Epithelial cell of prostate (primary cell): ENCODE measurements at regions not wholly inside any gene's neighbourhood (a gene's known extent, or its start where the extent isn't known, plus 50 kb on each side); places are given as distances from the start of the nearest gene placed in this dataset.

Experiments used
- DNase-seq: peaks from one replicate; pipeline ENCODE4 v3.0.0-alpha.2; 2011; ENCODE audit warnings: low read depth, low spot score
- H3K27ac ChIP-seq: fragments of 450-650 bp; 2 replicates; pipeline ENCODE4 v1.5.1; 2017; ENCODE audit warnings: mild to moderate bottlenecking

- DNase-seq = no peak
- no peak overlapping the region for H3K27ac ChIP-seq
Observed at GRCh38 chr12:90122681-90123080, 414.0 kb upstream of the ATP2B1 start.

DNA sequence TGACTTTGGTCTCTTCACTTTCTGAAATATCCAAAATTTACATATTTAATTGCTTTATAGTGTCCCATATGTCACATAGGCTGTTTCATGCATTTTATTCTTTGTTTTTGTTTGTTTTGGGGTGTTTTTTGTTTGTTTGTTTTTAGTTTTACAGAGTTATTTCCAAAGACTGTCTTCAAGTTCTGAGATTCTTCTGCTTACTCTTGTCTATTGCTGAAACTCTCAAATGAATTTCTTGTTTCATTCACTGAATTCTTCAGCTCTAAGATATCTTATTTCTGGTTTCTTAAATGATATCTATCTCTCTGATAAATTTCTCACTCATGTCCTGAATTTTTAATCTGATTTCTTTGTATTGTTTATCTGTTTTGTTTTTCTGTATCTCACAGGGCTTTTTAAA lies 412.0 kb upstream of the ATP2B1 start:
- DNase-seq = no peak
- H3K27ac ChIP-seq = no peak overlapping the region

DNA sequence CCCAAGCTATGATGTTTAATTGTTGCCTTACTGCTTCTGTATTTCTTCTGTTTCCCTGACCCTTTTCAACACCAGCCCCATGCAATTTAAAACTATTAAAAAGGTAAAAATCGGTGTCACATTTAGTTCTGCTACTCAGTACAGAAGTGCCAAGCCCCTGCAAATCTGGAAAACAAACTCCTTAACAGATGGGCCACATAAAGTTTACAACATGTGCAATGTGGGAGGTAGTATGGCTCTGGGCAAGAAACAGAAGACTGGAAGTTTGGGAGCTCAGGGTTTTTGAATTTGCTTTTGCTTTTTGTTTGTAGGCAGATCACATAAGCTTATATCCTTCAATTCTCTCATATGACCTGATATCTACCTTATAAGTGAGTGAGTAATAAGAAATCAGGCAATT lies 404.0 kb upstream of the ATP2B1 start:
- no peak for DNase-seq

GRCh38 chr12:90111791-90112580 lies 403.3 kb upstream of the ATP2B1 start:
- no peak for DNase-seq
- H3K27ac ChIP-seq = no peak overlapping the region

More for the DNA sequence above, 404.0 kb upstream of the ATP2B1 start:
- H3K27ac ChIP-seq = no peak overlapping the region

- DNase-seq = no peak
- H3K27ac ChIP-seq = peak overlapping the region; percentile 61
Observed at GRCh38 chr12:90106568-90106967, 397.9 kb upstream of the ATP2B1 start.

GRCh38 chr12:90102957-90103652 lies 394.5 kb upstream of the ATP2B1 start:
- no peak overlapping the region for H3K27ac ChIP-seq
- DNase-seq = no peak

- no peak for DNase-seq
- no peak overlapping the region for H3K27ac ChIP-seq
Observed at GRCh38 chr12:90100579-90100978, 391.9 kb upstream of the ATP2B1 start.

GRCh38 chr12:90099288-90099687 lies 390.6 kb upstream of the ATP2B1 start:
- peak overlapping the region; percentile 2 for H3K27ac ChIP-seq

DNA sequence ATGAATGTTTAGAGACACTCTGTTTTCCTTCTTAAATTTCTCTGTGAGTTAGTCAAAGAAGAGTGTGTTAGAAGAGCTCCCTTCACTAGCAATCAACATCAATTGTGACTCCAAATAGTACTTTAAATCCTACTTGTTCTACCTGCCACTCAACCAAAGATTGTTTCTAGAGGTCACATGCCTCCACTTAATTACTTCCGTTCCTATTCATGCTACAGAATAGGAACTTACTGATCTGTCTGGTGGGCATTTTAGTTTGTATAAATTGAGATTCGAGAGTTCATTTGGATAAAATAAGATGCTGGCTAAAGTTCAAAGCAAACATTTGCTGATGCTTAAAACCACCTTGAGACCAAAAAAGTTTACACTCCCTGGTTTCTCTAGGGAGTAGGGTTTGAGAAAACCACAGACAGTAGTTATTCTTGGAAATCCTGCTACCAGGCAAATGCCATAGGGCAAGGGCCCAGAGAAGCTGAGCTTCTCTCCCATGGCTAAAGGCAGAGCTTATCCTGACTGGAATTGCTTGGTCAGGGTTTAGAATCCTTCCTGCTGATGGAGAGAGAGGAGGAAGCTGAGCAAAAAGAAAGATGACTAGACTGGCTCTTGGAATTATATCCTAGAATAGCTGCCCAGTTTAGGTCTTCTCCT lies 389.6 kb upstream of the ATP2B1 start:
- DNase-seq = no peak
- H3K27ac ChIP-seq = no peak overlapping the region

More at GRCh38 chr12:90099288-90099687, 390.6 kb upstream of the ATP2B1 start:
- no peak for DNase-seq

GRCh38 chr12:90091809-90092208 lies 383.2 kb upstream of the ATP2B1 start:
- H3K27ac ChIP-seq = peak overlapping the region; percentile 95
- no peak for DNase-seq

DNA sequence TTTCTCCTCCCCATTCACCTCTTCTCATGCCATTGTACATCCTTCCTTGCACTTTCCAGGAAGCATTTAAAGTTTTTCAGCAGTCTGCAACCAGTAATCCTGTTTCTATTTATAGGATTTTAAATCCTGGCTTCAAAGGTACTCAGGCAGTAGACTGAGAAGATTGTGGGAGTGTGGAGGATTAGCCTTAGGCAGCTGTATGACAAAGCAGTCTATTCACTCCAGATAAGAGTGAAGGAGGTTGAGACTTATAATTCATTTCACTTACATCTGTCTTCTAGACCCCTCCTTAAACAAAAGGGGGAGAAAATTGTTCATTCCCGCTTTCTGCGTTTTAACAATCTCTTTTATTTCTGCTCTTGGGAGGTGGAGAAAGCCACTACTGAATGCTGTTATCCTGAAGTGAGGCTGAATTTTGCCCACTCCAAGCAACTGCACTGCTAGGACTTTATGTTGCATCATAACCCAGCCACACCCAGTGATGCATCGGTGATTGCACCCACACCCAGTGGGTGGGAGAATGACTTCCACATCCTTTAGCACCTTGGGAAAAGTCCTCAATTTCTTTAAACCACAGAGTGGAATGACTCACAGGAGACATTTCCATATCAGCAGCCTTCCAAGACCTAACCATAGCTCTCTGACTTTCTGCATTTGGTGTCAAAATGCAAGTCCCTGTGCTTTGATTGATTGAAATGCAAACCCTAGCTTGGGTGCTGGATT lies 382.5 kb upstream of the ATP2B1 start:
- peak; percentile 89 for DNase-seq
- peak overlapping the region; percentile 95 for H3K27ac ChIP-seq

GRCh38 chr12:90086281-90086680 lies 377.6 kb upstream of the ATP2B1 start:
- H3K27ac ChIP-seq = no peak overlapping the region
- no peak for DNase-seq

DNA sequence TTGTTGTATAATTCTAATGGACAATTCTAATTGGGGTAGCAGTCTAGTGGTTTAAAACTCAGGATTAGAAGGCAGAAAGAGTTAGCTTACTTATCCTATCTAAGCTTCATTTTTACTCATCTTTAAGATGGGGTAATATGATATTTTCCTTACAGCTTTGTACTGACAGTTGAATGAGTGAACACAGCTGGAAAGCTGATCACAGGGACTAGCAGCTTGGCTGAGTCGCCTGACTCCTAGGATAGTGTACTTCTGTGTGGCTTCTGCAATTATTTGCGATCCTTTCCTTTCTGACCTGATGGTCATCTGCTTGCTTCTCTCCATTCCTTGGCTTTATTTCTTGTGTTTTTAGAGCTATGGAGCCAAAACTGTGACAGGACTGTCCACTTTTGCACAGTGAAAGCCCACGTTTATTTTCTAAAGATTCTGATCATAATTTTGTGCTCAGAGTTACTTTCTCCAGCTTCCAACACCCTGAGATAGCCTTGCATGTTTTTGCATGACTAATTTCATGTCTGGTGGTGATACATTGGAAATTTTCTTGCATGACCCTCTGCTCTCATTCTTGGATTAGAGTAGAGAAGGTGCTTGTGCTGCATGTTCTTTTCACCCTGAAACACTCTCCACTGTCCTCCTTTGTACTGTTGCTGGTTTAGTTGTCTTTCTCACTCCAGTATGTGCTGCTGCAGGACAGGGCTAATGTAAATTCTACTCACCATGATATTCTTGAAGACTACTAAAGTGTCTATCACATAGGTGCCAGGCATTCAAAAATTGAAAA lies 377.0 kb upstream of the ATP2B1 start:
- no peak for DNase-seq
- H3K27ac ChIP-seq = no peak overlapping the region

- no peak for DNase-seq
- no peak overlapping the region for H3K27ac ChIP-seq
Observed at GRCh38 chr12:90084018-90084417, 375.4 kb upstream of the ATP2B1 start.

DNA sequence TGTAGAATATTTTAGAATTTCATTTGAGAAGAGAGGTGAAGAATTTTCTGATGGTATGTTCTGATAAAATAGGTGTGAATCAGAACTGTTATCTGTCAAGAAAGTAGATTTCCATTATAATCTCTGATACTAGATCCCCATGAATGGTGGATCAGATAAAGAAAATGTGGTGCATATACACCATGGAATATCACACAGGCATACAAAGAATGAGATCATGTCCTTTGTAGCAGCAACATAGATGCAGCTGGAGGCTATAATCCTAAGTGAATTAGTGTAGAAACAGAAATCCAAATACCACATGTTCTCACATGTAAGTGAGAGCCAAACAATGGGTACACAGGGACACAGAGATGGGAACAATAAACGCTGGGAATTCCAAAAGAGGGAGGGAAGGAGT lies 372.0 kb upstream of the ATP2B1 start:
- no peak overlapping the region for H3K27ac ChIP-seq
- no peak for DNase-seq

DNA sequence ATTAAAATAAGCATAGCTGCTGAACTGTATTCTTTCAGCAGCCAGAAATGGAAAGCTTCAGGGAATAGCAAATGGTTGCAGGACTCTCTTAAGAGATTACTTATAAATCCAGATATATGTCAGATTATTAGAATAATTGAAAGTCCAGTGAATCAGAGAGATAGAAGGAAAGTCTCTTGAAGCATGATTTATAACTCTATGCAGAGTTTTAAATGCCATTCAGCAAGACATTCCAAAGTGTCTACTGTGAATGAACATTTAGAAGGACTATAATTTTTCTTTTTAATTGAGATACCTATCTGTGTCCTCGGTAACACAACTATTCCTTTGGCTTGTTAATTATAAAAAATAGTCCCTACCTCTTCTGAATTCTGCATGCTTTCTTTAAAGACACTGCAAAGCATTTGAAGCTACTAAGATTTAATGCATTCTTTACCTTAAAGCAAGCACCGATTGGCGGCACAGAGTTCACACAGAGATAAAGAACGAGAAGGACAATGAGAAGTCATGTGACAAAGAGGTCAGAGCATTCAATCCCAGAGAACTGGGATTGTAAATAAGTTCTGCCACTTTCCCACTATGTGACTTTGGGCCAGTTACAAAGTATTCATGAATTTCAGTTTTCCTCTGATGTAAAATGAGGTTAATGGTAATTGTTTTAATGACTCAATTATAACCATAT lies 371.0 kb upstream of the ATP2B1 start:
- DNase-seq = no peak
- no peak overlapping the region for H3K27ac ChIP-seq

DNA sequence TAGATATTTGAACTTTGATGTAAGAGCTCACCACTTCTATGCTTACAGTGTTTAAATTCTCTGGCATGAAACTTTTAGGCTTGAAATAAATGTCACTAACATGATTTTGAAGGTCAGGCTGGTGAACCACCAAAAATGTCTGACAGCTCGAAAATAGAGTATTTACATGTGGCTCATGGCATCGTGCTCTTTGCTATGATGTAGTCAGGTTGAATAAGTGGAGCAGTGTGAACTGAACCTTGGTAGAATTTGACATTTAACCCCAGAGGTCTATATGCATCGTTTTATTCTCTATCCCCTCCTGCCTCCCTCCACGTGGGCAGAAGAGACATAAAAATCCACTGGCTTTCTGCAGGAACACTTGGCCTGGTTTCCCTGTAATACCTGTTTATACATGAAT lies 369.7 kb upstream of the ATP2B1 start:
- no peak overlapping the region for H3K27ac ChIP-seq
- no peak for DNase-seq

GRCh38 chr12:90077756-90078155 lies 369.1 kb upstream of the ATP2B1 start:
- H3K27ac ChIP-seq = no peak overlapping the region
- no peak for DNase-seq

DNA sequence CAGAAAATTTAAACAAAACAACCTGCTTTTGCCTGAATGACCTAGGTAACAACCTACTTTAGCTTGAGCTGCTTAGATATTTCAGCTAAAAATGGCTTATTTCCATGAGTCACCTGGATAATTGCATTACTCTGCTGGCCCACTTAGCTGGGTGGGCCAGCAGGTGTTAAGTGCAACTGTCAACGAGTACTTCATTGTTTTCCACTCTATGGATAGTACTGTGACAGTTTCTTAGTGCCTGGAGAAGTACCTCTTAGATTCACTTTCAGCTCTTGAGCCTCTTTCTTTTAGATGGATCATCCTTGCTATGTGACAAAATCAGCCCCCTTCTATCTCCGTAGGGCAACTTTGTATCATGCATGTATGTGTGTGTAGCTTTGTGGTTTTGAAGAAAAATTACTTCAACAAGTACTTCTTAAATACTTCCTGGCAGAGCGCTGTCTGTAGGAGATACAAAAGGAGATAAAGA lies 368.2 kb upstream of the ATP2B1 start:
- H3K27ac ChIP-seq = no peak overlapping the region
- DNase-seq = no peak
